ENCODE measurements at regions not wholly inside any gene's neighbourhood (a gene's known extent, or its start where the extent isn't known, plus 50 kb on each side); places are given as distances from the start of the nearest gene placed in this dataset.
A peak's percentile ranks its signal among the peaks of the same experiment; 100 is the strongest.

DNA sequence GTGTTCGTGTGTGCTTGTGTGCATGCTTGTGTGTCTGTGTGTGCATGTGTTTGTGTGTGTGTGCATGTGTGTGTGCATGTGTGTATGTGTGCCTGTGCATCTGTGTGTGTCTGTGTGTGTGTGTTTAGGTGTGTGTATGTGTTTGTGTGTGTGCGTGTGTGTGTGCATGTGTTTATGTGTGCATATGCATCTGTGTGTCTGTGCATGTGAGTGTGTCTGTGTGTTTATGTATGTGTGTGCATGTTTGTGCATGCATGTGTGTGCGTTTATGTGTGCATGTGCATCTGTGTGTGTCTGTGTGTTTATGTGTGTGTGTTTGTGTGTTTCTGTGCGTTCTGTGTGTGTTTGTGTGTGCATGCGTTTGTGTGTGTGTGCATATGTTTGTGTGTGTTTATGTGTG, 106.6 kb upstream of the TNRC6C start (continued):
- TF ChIP-seq, protein P1, sequence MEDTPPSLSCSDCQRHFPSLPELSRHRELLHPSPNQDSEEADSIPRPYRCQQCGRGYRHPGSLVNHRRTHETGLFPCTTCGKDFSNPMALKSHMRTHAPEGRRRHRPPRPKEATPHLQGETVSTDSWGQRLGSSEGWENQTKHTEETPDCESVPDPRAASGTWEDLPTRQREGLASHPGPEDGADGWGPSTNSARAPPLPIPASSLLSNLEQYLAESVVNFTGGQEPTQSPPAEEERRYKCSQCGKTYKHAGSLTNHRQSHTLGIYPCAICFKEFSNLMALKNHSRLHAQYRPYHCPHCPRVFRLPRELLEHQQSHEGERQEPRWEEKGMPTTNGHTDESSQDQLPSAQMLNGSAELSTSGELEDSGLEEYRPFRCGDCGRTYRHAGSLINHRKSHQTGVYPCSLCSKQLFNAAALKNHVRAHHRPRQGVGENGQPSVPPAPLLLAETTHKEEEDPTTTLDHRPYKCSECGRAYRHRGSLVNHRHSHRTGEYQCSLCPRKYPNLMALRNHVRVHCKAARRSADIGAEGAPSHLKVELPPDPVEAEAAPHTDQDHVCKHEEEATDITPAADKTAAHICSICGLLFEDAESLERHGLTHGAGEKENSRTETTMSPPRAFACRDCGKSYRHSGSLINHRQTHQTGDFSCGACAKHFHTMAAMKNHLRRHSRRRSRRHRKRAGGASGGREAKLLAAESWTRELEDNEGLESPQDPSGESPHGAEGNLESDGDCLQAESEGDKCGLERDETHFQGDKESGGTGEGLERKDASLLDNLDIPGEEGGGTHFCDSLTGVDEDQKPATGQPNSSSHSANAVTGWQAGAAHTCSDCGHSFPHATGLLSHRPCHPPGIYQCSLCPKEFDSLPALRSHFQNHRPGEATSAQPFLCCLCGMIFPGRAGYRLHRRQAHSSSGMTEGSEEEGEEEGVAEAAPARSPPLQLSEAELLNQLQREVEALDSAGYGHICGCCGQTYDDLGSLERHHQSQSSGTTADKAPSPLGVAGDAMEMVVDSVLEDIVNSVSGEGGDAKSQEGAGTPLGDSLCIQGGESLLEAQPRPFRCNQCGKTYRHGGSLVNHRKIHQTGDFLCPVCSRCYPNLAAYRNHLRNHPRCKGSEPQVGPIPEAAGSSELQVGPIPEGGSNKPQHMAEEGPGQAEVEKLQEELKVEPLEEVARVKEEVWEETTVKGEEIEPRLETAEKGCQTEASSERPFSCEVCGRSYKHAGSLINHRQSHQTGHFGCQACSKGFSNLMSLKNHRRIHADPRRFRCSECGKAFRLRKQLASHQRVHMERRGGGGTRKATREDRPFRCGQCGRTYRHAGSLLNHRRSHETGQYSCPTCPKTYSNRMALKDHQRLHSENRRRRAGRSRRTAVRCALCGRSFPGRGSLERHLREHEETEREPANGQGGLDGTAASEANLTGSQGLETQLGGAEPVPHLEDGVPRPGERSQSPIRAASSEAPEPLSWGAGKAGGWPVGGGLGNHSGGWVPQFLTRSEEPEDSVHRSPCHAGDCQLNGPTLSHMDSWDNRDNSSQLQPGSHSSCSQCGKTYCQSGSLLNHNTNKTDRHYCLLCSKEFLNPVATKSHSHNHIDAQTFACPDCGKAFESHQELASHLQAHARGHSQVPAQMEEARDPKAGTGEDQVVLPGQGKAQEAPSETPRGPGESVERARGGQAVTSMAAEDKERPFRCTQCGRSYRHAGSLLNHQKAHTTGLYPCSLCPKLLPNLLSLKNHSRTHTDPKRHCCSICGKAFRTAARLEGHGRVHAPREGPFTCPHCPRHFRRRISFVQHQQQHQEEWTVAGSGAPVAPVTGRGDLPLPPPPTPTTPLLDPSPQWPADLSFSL (CRISPR knock-in tag; IDR thresholded peaks at IDR 0.05), result peak; percentile 85
- TF ChIP-seq ZNF850 (CRISPR knock-in tag; conservative IDR thresholded peaks at IDR 0.05) (no peak), KLF12 (CRISPR knock-in tag; IDR thresholded peaks at IDR 0.05; ENCODE audit: borderline replicate concordance) (no peak), ZNF234 (CRISPR knock-in tag; conservative IDR thresholded peaks at IDR 0.05) (no peak), IKZF1 (IDR thresholded peaks at IDR 0.05) (peak; percentile 92; the same call in 1 of the 2 replicates), ZNF547 (CRISPR knock-in tag; IDR thresholded peaks at IDR 0.05) (no peak), ZNF10 (CRISPR knock-in tag; IDR thresholded peaks at IDR 0.05; ENCODE audit: borderline replicate concordance, low read depth) (no peak), ATAD3A (CRISPR knock-in tag; IDR thresholded peaks at IDR 0.05) (no peak), ZFP62 (CRISPR knock-in tag; IDR thresholded peaks at IDR 0.05) (no peak), GABPA (IDR thresholded peaks at IDR 0.05; ENCODE audit: low read depth, low read length) (no peak), GABPA (CRISPR knock-in tag; IDR thresholded peaks at IDR 0.05; ENCODE audit: low read depth) (no peak), ZSCAN25 (CRISPR knock-in tag; IDR thresholded peaks at IDR 0.05) (no peak), CEBPG (CRISPR knock-in tag; IDR thresholded peaks at IDR 0.05) (no peak), RFX3 (CRISPR knock-in tag; IDR thresholded peaks at IDR 0.05) (no peak), ZNF337 (CRISPR knock-in tag; IDR thresholded peaks at IDR 0.05; ENCODE audit: borderline replicate concordance, low read depth) (no peak), GFI1 (CRISPR knock-in tag; IDR thresholded peaks at IDR 0.05; ENCODE audit: borderline replicate concordance) (no peak), KDM4B (CRISPR knock-in tag; IDR thresholded peaks at IDR 0.05) (no peak), KDM6A (CRISPR knock-in tag; IDR thresholded peaks at IDR 0.05; ENCODE audit: low read depth) (no peak), SALL1 (CRISPR knock-in tag; IDR thresholded peaks at IDR 0.05) (no peak), ZSCAN21 (CRISPR knock-in tag; IDR thresholded peaks at IDR 0.05; ENCODE audit: borderline replicate concordance) (no peak), HOXD1 (CRISPR knock-in tag; IDR thresholded peaks at IDR 0.05) (no peak)
- TF ChIP-seq, protein P2, sequence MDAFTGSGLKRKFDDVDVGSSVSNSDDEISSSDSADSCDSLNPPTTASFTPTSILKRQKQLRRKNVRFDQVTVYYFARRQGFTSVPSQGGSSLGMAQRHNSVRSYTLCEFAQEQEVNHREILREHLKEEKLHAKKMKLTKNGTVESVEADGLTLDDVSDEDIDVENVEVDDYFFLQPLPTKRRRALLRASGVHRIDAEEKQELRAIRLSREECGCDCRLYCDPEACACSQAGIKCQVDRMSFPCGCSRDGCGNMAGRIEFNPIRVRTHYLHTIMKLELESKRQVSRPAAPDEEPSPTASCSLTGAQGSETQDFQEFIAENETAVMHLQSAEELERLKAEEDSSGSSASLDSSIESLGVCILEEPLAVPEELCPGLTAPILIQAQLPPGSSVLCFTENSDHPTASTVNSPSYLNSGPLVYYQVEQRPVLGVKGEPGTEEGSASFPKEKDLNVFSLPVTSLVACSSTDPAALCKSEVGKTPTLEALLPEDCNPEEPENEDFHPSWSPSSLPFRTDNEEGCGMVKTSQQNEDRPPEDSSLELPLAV (CRISPR knock-in tag; conservative IDR thresholded peaks at IDR 0.05; ENCODE audit: low read depth), result no peak

Measured in HepG2 (cell line).